Fibroblast of gingiva (primary cell): ENCODE measurements at regions not wholly inside any gene's neighbourhood (a gene's known extent, or its start where the extent isn't known, plus 50 kb on each side); places are given as distances from the start of the nearest gene placed in this dataset.

Experiments
- DNase-seq: peaks from one replicate; pipeline ENCODE4 v3.0.0-alpha.2; 2011; ENCODE audit warnings: low read depth

DNA sequence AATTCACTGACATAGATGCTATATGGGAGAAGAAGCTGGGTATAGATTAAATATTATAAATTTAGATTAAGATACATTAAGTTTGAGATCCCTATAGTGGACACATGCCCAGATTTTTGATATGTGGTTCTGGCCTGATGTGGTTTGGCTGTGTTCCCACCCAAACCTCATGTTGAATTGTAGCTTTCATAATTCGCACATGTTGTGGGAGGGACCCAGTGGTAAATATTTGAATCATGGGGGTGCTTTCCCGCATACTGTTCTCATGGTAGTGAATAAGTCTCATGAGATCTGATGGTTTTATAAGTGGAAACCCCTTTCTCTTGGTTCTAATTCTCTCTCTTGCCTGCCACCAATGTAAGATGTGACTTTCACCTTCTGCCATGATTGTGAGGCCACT lies 189.4 kb upstream of the CD96 start:
- no peak for DNase-seq

GRCh38 chr3:111359261-111360030 lies 182.6 kb upstream of the CD96 start:
- DNase-seq: no peak

DNA sequence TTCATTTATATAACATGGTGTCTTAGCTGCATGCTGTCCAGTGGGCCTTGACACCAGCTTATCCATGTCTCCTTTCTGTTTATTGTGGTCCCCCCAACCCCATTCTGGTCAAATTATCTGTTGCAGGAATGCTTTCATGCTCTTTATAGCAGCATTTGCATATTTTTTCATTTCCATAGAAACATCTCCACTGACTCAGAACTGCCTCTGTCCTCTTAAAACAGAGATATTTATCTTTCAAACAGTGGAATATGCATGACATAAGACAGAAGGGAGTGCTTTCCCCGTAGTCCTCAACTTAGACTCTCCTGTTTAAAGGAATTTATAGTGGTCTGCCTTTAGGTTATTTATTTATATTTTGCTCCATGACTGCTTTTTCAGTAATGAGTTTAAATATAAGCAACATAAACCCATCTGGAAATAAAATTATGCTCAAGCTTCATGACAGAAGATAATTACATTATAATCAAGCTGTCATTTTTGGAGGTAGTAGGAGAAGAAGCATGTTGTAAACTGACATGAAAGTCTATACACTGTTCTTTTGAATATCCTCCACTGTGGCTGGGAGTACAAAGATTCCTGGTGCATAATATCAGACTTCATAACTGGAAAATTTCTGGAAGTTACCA lies 179.5 kb upstream of the CD96 start:
- DNase-seq: no peak

GRCh38 chr3:111366515-111366914 lies 175.5 kb upstream of the CD96 start:
- DNase-seq: no peak

DNA sequence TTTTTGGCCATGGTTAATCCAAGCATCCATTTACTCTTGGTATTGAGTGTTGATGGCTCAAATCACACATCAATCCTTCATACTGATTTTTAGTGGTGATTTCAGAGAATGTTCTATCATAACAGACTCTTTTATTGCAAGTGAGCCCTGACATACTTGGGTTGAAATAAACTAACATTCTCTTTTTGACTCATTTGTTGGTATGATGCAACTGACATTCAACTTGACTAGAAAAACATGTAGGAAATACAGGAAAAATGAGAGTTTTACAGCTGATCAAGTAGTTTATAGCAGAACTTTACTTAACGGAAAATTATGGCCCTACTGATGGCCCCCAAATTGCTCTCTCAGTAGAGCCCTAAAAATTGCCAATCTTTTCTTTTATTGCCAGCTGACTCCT lies 173.9 kb upstream of the CD96 start:
- DNase-seq: no peak

DNA sequence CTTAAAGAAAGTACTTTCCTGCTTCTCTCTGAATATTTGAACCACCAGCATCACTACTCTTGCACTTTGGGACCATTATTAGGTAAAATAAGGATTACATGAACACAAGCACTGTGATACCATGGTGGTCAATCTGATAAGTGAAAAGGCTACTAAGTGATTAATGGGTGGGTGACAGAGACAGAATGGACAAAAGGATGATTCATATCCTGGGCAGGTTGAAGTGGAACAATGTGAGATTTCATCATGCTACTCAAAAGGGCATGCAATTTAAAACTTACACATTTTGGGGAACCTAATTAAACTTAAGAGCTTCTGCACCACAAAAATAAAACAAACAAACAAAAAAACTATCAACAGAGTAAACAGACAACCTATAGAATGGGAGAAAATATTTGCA lies 172.0 kb upstream of the CD96 start:
- DNase-seq: no peak

DNA sequence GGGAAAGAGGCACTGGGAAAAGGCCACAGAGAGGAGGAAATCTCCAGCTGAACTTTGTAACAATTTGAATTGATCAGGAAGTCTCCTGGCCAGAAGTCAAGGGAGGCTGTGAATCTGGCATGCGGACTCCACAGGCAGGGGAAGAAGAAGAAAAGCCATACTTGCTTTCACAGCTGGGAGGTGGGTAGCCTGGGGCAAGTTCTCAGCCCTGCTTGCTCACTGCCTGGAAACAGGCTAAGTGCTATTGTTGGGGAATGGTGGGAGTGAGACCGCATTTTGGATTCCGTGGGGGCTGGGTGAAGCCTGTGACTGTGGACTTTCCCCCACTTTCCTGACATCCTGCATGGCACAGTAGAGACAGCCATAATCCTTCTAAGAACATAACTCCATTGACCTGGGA lies 168.8 kb upstream of the CD96 start:
- no peak for DNase-seq

DNA sequence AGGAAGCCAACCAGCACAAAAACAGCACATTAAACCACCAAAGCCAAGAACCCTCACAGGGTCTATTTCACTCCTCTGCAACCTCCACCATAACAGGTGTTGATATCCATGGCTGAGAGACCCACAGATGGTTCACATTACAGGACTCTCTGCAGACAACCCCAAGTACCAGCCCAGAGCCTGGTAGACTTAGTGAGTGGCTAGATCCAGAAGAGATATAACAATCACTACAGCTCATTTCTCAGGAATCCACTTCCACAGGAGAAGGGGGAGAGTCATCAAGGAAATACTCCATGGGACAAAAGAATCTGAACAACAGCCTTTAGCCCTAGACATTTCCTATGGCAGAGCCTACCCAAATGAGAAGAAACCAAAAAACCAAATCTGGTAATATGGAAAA lies 168.1 kb upstream of the CD96 start:
- no peak for DNase-seq

- DNase-seq: no peak
Observed at GRCh38 chr3:111385971-111386495, 156.0 kb upstream of the CD96 start.

DNA sequence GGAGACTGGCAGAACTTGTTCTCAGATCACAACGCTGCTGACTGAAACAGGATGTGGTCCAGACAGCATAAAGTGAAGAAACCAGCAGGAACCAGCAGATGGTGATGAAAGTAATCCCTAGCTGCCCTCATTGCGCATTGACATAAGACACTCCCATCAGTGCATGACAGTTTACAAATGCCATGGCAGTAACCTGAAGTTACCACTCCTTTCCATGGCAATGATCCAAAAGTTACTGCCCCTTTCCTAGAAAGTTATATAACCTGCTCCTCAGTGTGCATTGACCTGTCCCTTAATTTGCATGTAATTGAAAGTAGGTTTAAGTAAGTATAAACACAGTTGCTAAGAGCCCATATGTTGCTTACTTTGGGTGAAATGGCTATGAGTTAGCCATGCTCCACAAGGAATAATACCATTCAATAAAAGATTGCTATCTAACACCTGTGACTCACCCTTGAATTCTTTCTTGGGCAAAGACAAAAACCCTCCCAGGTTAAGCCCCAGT lies 149.1 kb upstream of the CD96 start:
- DNase-seq: no peak

DNA sequence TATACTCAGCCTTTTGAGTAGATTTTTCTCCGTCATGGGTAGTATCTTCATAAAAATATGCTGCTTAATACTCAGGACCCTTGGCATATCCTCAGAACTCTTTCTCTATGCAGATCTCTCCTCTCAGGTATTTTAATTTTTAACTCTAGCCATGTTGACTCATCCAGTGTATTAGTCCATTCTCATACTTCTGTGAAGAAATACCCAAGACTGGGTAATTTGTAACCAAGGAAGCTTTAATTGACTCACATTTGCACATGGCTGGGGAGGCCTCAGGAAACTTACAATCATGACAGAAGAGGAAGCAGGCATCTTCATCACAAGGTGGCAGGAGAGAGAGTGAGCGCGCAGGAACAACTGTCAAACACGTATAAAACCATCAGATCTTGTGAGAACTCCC lies 129.3 kb upstream of the CD96 start:
- DNase-seq: no peak

GRCh38 chr3:111414531-111414930 lies 127.5 kb upstream of the CD96 start:
- peak; percentile 15 for DNase-seq

- DNase-seq: no peak
Observed at GRCh38 chr3:111415018-111415417, 127.0 kb upstream of the CD96 start.

- no peak for DNase-seq
Observed at GRCh38 chr3:111418391-111418790, 123.6 kb upstream of the CD96 start.

DNA sequence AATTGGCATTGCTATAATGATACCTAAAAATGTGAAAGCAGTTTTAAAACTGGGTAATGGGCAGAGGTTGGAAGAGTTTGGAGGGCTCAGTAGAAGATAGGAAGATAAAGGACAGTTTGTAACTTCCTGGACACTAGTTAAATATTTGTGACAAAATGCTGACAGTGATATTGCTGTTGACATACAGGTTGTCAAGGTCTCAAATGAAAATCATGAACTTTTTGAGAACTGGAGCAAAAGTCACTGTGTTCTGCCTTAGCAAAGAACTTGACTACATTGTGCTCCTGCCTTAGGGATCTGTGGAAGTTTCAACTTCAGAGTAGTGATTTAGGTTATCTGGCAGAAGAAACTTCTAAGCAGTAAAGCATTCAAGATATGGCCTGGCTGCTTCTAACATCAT lies 113.7 kb upstream of the CD96 start:
- DNase-seq: no peak

DNA sequence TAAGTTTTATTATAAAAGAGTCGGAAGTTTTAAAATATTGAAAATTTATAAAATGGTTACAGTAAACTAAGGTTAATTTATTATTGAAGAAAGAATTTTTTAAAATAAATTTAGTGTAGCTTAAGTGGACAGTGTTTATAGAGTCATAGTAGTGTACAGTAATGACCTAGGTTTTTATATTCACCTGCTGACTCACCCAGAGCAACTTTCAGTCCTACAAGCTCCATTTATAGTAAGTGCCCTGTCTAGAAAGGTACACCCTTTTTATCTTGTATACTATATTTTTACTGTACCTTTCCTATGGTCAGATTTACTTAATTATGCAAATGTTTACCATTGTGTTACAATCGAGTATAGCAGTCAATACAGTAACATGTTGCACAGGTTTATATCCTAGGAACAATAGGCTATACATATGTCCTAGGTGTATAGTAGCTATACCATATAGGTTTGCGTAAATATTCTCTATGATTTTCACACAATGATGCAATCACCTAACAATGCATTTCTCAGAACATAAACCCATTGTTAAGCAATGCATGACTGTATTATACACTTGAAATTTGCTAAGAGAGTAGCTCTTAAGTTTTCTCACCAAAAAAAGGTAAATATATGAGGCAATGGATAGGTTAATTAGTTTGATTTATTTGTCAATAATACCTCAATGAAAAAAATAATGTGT lies 106.9 kb upstream of the CD96 start:
- no peak for DNase-seq

- DNase-seq: no peak
Observed at GRCh38 chr3:111438283-111438682, 103.7 kb upstream of the CD96 start.

GRCh38 chr3:111454551-111454950 lies 87.4 kb upstream of the CD96 start:
- no peak for DNase-seq

DNA sequence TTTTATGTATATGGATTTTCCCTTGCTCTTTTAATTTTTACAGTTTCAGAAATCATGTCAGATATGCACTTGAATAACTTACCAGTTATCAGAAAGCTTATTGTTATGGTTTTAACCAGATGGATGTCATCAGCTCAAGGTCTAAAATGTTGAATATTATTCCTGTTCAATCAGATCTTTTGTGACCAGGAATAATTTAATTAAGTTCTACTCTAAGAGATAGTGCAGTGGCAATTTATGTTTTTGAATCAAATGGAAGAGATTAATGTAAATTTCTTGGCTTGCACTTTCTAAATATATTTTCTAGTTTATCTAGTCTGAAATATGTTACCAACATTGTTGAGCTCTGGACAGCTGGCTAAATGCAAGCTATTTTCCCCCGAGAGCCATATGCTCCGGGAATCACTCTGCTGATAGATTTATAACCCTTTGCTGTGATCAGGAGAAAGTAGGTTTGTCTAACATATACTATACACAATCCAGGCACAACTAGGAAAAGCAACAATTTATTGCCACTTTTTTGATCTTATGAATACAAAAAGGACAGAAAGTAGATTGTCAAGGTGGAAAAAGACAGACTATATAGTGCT lies 76.8 kb upstream of the CD96 start:
- DNase-seq: no peak

DNA sequence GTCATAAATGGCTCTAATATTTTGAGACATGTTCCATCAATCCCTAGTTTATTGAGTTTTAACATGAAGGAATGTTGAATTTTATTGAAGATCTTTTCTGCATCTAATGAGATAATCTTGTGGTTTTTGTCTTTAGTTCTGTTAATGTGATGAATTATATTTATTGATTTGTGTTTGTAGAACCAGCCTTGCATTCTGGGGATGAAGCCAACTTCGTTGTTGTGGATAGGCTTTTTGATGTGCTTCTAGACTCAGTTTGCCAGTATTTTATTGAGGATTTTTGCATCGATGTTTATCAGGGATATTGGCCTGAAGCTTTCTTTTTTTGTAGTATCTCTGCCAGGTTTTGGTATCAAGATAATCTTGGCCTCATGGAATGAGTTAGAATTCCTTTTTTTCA lies 72.0 kb upstream of the CD96 start:
- no peak for DNase-seq

DNA sequence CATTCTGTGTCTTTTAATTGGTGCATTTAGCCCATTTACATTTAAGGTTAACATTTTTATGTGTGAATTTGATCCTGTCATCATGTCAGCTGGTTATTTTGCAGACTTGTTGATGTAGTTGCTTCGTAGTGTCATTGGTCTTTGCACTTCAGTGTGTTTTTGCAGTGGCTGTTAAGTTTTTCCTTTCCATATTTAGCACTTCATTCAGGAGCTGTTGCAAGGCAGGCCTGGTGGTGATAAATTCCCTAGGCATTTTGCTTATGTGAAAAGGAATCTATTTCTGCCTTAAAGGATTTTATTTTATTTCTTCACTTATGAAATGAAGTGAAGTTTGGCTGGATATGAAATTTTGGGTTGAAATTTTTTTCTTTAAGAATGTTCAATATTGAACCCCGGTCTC lies 70.2 kb upstream of the CD96 start:
- DNase-seq: no peak

- DNase-seq: no peak
Observed at GRCh38 chr3:111472556-111472955, 69.4 kb upstream of the CD96 start.

- no peak for DNase-seq
Observed at GRCh38 chr3:111473550-111473949, 68.4 kb upstream of the CD96 start.
